ENCODE measurements at regions not wholly inside any gene's neighbourhood (a gene's known extent, or its start where the extent isn't known, plus 50 kb on each side); places are given as distances from the start of the nearest gene placed in this dataset.
"Not testable (repeated sequence)": the region's sequence is repeated elsewhere in the genome, so short reads cannot be mapped to it uniquely, and the experiment has no call there.

DNA sequence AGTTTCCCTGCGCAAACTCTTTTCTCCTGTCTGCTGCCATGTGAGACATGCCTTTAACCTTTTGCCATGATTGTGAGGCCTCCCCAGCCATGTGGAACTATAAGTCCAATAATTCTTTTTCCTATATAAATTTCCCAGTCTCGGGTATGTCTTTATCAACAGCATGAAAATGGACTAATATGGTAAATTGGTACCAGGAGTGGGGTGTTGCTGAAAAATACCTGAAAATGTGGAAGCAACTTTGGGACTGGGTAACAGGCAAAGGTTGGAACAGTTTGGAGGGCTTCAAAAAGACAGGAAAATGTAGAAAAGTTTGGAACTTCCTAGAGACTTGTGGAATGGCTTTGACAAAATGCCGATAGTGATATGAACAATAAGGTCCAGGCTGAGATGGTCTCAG, 578.9 kb upstream of the CYLC2 start:
- TF ChIP-seq, protein P1, sequence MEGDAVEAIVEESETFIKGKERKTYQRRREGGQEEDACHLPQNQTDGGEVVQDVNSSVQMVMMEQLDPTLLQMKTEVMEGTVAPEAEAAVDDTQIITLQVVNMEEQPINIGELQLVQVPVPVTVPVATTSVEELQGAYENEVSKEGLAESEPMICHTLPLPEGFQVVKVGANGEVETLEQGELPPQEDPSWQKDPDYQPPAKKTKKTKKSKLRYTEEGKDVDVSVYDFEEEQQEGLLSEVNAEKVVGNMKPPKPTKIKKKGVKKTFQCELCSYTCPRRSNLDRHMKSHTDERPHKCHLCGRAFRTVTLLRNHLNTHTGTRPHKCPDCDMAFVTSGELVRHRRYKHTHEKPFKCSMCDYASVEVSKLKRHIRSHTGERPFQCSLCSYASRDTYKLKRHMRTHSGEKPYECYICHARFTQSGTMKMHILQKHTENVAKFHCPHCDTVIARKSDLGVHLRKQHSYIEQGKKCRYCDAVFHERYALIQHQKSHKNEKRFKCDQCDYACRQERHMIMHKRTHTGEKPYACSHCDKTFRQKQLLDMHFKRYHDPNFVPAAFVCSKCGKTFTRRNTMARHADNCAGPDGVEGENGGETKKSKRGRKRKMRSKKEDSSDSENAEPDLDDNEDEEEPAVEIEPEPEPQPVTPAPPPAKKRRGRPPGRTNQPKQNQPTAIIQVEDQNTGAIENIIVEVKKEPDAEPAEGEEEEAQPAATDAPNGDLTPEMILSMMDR (IDR thresholded peaks at IDR 0.05; ENCODE audit: insufficient read depth, low read length): not testable (repeated sequence)
- TF ChIP-seq, protein P2, sequence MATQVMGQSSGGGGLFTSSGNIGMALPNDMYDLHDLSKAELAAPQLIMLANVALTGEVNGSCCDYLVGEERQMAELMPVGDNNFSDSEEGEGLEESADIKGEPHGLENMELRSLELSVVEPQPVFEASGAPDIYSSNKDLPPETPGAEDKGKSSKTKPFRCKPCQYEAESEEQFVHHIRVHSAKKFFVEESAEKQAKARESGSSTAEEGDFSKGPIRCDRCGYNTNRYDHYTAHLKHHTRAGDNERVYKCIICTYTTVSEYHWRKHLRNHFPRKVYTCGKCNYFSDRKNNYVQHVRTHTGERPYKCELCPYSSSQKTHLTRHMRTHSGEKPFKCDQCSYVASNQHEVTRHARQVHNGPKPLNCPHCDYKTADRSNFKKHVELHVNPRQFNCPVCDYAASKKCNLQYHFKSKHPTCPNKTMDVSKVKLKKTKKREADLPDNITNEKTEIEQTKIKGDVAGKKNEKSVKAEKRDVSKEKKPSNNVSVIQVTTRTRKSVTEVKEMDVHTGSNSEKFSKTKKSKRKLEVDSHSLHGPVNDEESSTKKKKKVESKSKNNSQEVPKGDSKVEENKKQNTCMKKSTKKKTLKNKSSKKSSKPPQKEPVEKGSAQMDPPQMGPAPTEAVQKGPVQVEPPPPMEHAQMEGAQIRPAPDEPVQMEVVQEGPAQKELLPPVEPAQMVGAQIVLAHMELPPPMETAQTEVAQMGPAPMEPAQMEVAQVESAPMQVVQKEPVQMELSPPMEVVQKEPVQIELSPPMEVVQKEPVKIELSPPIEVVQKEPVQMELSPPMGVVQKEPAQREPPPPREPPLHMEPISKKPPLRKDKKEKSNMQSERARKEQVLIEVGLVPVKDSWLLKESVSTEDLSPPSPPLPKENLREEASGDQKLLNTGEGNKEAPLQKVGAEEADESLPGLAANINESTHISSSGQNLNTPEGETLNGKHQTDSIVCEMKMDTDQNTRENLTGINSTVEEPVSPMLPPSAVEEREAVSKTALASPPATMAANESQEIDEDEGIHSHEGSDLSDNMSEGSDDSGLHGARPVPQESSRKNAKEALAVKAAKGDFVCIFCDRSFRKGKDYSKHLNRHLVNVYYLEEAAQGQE (IDR thresholded peaks at IDR 0.05; ENCODE audit: insufficient replicate concordance, low read depth): not testable (repeated sequence)
- TF ChIP-seq POLR2AphosphoS5 (IDR thresholded peaks at IDR 0.05; ENCODE audit: low read depth): not testable (repeated sequence)
